ENCODE measurements at regions not wholly inside any gene's neighbourhood (a gene's known extent, or its start where the extent isn't known, plus 50 kb on each side); places are given as distances from the start of the nearest gene placed in this dataset.

GRCh38 chr7:66869660-66870450 lies 51.2 kb upstream of the TMEM248 start (continued):
- TF ChIP-seq ELK3 (CRISPR knock-in tag; IDR thresholded peaks at IDR 0.05) = no peak
- no peak for TF ChIP-seq ZNF57 (CRISPR knock-in tag; IDR thresholded peaks at IDR 0.05)
- TF ChIP-seq ZNF280B (CRISPR knock-in tag; IDR thresholded peaks at IDR 0.05) = no peak
- 0 out of 2 replicates have a peak, but pooled peaks have one; percentile 21 for TF ChIP-seq ZNF239 (CRISPR knock-in tag; IDR thresholded peaks at IDR 0.05)
- TF ChIP-seq MECOM (CRISPR knock-in tag; IDR thresholded peaks at IDR 0.05) = no peak
- TF ChIP-seq SMC3 (conservative IDR thresholded peaks at IDR 0.05; ENCODE audit: insufficient read depth, low read depth, low read length) = no peak
- TF ChIP-seq ZZZ3 (IDR thresholded peaks at IDR 0.05) = no peak
- no peak for TF ChIP-seq WHSC1 (IDR thresholded peaks at IDR 0.05; ENCODE audit: low read length)
- peak; percentile 47 for TF ChIP-seq RFX1 (IDR thresholded peaks at IDR 0.05)
- no peak for TF ChIP-seq ZNF165 (CRISPR knock-in tag; IDR thresholded peaks at IDR 0.05; ENCODE audit: borderline replicate concordance)
- TF ChIP-seq CBFA2T2 (conservative IDR thresholded peaks at IDR 0.05) = peak; percentile 85
- no peak for TF ChIP-seq CCAR2 (IDR thresholded peaks at IDR 0.05; ENCODE audit: low read depth, low read length)
- peak; percentile 74 for TF ChIP-seq LEF1 (IDR thresholded peaks at IDR 0.05)
- TF ChIP-seq SMARCE1 (IDR thresholded peaks at IDR 0.05) = peak; percentile 92
- no peak for TF ChIP-seq CBX2 (IDR thresholded peaks at IDR 0.05; ENCODE audit: insufficient read depth, low read length, poor library complexity, severe bottlenecking)
- no peak for TF ChIP-seq TSC22D4 (tag; IDR thresholded peaks at IDR 0.05)
- TF ChIP-seq LARP7 (IDR thresholded peaks at IDR 0.05) = no peak
- no peak; a peak in 1 of 4 replicates for TF ChIP-seq RAD21 (CRISPR knock-in tag; conservative IDR thresholded peaks at IDR 0.05 in 1 of 2, IDR thresholded peaks at IDR 0.05 in 1 of 2)
- peak; percentile 26; the same call in 1 of the 2 replicates for TF ChIP-seq CREB1 (IDR thresholded peaks at IDR 0.05)
- TF ChIP-seq CREB1 (CRISPR knock-in tag; IDR thresholded peaks at IDR 0.05) = no peak
- TF ChIP-seq TBP (optimal IDR thresholded peaks at IDR 0.05; ENCODE audit: low read depth, low read length) = no peak
- TF ChIP-seq, protein P1, sequence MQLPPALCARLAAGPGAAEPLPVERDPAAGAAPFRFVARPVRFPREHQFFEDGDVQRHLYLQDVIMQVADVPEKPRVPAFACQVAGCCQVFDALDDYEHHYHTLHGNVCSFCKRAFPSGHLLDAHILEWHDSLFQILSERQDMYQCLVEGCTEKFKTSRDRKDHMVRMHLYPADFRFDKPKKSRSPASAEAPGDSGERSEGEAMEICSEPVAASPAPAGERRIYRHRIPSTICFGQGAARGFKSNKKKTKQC (CRISPR knock-in tag; IDR thresholded peaks at IDR 0.05) = no peak
- TF ChIP-seq, protein P2, sequence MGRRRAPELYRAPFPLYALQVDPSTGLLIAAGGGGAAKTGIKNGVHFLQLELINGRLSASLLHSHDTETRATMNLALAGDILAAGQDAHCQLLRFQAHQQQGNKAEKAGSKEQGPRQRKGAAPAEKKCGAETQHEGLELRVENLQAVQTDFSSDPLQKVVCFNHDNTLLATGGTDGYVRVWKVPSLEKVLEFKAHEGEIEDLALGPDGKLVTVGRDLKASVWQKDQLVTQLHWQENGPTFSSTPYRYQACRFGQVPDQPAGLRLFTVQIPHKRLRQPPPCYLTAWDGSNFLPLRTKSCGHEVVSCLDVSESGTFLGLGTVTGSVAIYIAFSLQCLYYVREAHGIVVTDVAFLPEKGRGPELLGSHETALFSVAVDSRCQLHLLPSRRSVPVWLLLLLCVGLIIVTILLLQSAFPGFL (CRISPR knock-in tag; IDR thresholded peaks at IDR 0.05) = no peak
- no peak for TF ChIP-seq ZNF146 (CRISPR knock-in tag; IDR thresholded peaks at IDR 0.05; ENCODE audit: unreplicated experiment)
- no peak for TF ChIP-seq HSF4 (CRISPR knock-in tag; IDR thresholded peaks at IDR 0.05; ENCODE audit: borderline replicate concordance)
- TF ChIP-seq DIDO1 (tag; IDR thresholded peaks at IDR 0.05; ENCODE audit: low read depth) = no peak

All from K562 (cell line).